ENCODE measurements at regions not wholly inside any gene's neighbourhood (a gene's known extent, or its start where the extent isn't known, plus 50 kb on each side); places are given as distances from the start of the nearest gene placed in this dataset.

DNA sequence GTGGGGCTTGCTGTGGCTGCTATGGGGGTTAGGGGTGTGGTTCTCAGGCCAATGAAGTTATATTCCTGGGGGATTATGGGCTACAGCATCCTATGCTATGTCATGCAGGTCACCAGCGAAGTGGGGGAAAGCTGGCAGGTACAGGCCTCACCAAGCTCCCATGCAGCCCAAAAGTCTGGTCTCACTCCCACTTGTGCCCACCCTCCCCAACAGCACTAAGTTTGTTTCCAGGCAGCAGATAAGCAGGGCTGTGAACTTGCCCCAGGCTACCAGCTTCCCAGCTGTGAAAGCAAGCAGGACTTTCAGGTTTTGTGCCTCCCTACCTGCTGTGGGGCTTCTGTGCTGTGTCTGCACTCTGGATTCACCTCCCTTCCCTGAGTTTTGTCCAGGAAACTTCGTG is 469.7 kb downstream of the CPS1 start:
- no peaks in the 10 kb centered on the region for H3K79me1 ChIP-seq (ENCODE audit: low read depth, low read length)
- TF ChIP-seq HDAC2 (IDR thresholded peaks at IDR 0.05; ENCODE audit: borderline replicate concordance in 1 of 2, low read depth in 2 of 2, low read length in 2 of 2) (no peak), EZH2 (IDR thresholded peaks at IDR 0.05; ENCODE audit: low read depth, low read length, severe bottlenecking) (no peak), PHF8 (conservative IDR thresholded peaks at IDR 0.05; ENCODE audit: low read depth, low read length) (no peak)
- TF ChIP-seq, protein P1, sequence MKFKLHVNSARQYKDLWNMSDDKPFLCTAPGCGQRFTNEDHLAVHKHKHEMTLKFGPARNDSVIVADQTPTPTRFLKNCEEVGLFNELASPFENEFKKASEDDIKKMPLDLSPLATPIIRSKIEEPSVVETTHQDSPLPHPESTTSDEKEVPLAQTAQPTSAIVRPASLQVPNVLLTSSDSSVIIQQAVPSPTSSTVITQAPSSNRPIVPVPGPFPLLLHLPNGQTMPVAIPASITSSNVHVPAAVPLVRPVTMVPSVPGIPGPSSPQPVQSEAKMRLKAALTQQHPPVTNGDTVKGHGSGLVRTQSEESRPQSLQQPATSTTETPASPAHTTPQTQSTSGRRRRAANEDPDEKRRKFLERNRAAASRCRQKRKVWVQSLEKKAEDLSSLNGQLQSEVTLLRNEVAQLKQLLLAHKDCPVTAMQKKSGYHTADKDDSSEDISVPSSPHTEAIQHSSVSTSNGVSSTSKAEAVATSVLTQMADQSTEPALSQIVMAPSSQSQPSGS (IDR thresholded peaks at IDR 0.05; ENCODE audit: low read length) = no peak
- no peak overlapping the region for H4K8ac ChIP-seq (ENCODE audit: extremely low read depth, insufficient read depth, low read length)
- no peak overlapping the region for H2BK20ac ChIP-seq (ENCODE audit: low read length)
- no peak overlapping the region for H3K23ac ChIP-seq (ENCODE audit: insufficient read length)
- DNase-seq (ENCODE audit: low read depth in 1 of 2, low spot score in 2 of 2) (no peak), FAIRE-seq (no peak)
- H4K20me1 ChIP-seq (replicated peaks in 1 of 2; ENCODE audit: control insufficient read depth in 1 of 2, insufficient read depth in 2 of 2, low read length in 2 of 2) = no peaks in the 10 kb centered on the region
- H3K4me3 ChIP-seq (ENCODE audit: extremely low read depth in 1 of 4, insufficient read depth in 2 of 4, low read depth in 3 of 4, low read length in 4 of 4) = no peak overlapping the region
- H2AFZ ChIP-seq (ENCODE audit: low read length) = no peak overlapping the region
- no peak overlapping the region for H3K4me2 ChIP-seq (ENCODE audit: insufficient read depth in 1 of 2, low read depth in 2 of 2, low read length in 2 of 2)
- no peak overlapping the region for H3K9ac ChIP-seq (replicated peaks in 1 of 4; ENCODE audit: extremely low read depth in 1 of 4, low read depth in 3 of 4, low read length in 3 of 4)
- H3K23me2 ChIP-seq (ENCODE audit: low read depth, low read length) = no peaks in the 10 kb centered on the region
- no peak overlapping the region for H2AK5ac ChIP-seq (ENCODE audit: low read depth, low read length)
- H3K9me3 ChIP-seq (ENCODE audit: insufficient read depth in 2 of 2, low read depth in 1 of 2, low read length in 1 of 2) = peaks cover 8 to 11% of the 10 kb centered on the region in 2 experiments; a peak in 3 of 4 replicates
- H4K5ac ChIP-seq (ENCODE audit: insufficient read length, low read depth, low read length) = no peak overlapping the region
- no peak overlapping the region for H2BK12ac ChIP-seq (ENCODE audit: low read depth, low read length)
- no peaks in the 10 kb centered on the region for H3K4me1 ChIP-seq (replicated peaks in 1 of 4; ENCODE audit: control insufficient read depth in 3 of 4, insufficient read depth in 4 of 4, low read length in 3 of 4)
- no peak overlapping the region for H2BK5ac ChIP-seq (ENCODE audit: low read depth, low read length)
- H3K14ac ChIP-seq (ENCODE audit: insufficient read length) = no peak overlapping the region
- no peak overlapping the region for H3K56ac ChIP-seq (replicated peaks; ENCODE audit: insufficient read length, low read depth, low read length)
- no peak overlapping the region for H2BK120ac ChIP-seq (replicated peaks; ENCODE audit: low read depth, low read length)
- ChIA-PET CTCF (ENCODE audit: partially characterized antibody) (interaction anchor here (0.7 to 0.8 kb wide), 2 partner anchors 18 to 741 kb away, joined by 3 read pairs; no protein-coding TSS in a partner anchor), POLR2A (ENCODE audit: partially characterized antibody) (no interaction called here)
- H3K18ac ChIP-seq (ENCODE audit: extremely low read depth, low read length) = no peak overlapping the region
- H4K91ac ChIP-seq (replicated peaks; ENCODE audit: insufficient read length, low read length) = no peak overlapping the region
- H3K79me2 ChIP-seq (ENCODE audit: control insufficient read depth in 1 of 2, insufficient read depth in 2 of 2, low read length in 2 of 2) = no peaks in the 10 kb centered on the region
- no peaks in the 10 kb centered on the region for H3K36me3 ChIP-seq (ENCODE audit: control insufficient read depth in 2 of 4, insufficient read depth in 4 of 4, low read length in 3 of 4)
- H3K27me3 ChIP-seq (replicated peaks in 1 of 4; ENCODE audit: control insufficient read depth in 3 of 4, extremely low read depth in 1 of 4, insufficient read depth in 3 of 4, low read length in 3 of 4) = no peaks in the 10 kb centered on the region
- no peak overlapping the region for H3K4ac ChIP-seq (replicated peaks; ENCODE audit: insufficient read length, low read depth, low read length)
- H2BK15ac ChIP-seq (ENCODE audit: low read length) = no peak overlapping the region
- H3K27ac ChIP-seq (ENCODE audit: low read depth, low read length) = no peak overlapping the region
- 85% methylated on average over 2 of the region's 2 CpGs; no CpG with 5 or more reads in 1 of the 2 experiments for WGBS, 2 experiments (ENCODE audit: extremely low coverage in 1 of 2, insufficient coverage in 1 of 2, insufficient read length in 1 of 2, insufficient replicate concordance in 2 of 2, low coverage in 1 of 2, low lambda C conversion rate in 2 of 2, missing lambda C conversion rate in 1 of 2)
